K562 (cell line): ENCODE measurements at regions not wholly inside any gene's neighbourhood (a gene's known extent, or its start where the extent isn't known, plus 50 kb on each side); places are given as distances from the start of the nearest gene placed in this dataset.

Experiments
- ATAC-seq: fragments of 200-7000 bp; cut with Tn5 transposase; 3 replicates; pipeline ENCODE4 v1.9.1; 2020; ENCODE audit warnings: moderate library complexity
- BruUV-seq: library from RNA; stranded (reverse); fragments of 400-500 nt; replicated peaks from 2 replicates; lab custom pipeline; 2021; lab: Mats Ljungman, UMichigan
- CTCF ChIA-PET: fragments of 300-600 bp; formaldehyde crosslinking; extraction: SDS; loops from one replicate; lab custom pipeline; 2021; ENCODE audit warnings: low intra/inter-chr PET ratio; lab: Yijun Ruan, JAX
- POLR2A ChIA-PET: fragments of 300-600, 350-650 bp; sonication (Branson Sonifier 250); formaldehyde crosslinking; extraction: SDS; loops from one replicate; lab custom pipeline; 2021; ENCODE audit warnings: antibody characterized with exemption, inconsistent platforms; lab: Yijun Ruan, JAX
- DNase-seq, 4 experiments: peaks; one replicate each; pipeline versions ENCODE4 v3.0.0 to v3.0.0-alpha.2; 2011 to 2018; ENCODE audit warnings: low spot score in 3 of 4, mixed read lengths in 3 of 4; ENCODE audit errors: extremely low read depth in 1 of 4
- FAIRE-seq: peaks from 2 replicates; lab custom pipeline; 2011; peaks lifted over from hg19 to GRCh38; lab: Jason Lieb, UNC
- H2AFZ ChIP-seq: 2 replicates; pipeline ENCODE4 v1.6.0; 2011; ENCODE audit warnings: low read depth, low read length, control low read depth, inconsistent platforms
- H3K27ac ChIP-seq: fragments of 200-600 bp; 3 replicates; pipeline ENCODE4 v1.8.0; 2011; ENCODE audit warnings: low read depth, mild to moderate bottlenecking, control low read depth, inconsistent platforms, low read length, moderate library complexity, mixed read lengths; ENCODE audit errors: extremely low read depth
- H3K27me3 ChIP-seq, 2 experiments: fragments of 300-600 bp in 1 of 2; 2 replicates in 1 of 2; 3 replicates in 1 of 2; pipeline versions ENCODE4 v1.6.0 to v1.8.0; 2011; ENCODE audit warnings: inconsistent platforms in 2 of 2, low read length in 2 of 2, mild to moderate bottlenecking in 1 of 2, mixed read lengths in 1 of 2, moderate library complexity in 1 of 2; ENCODE audit not compliant: control insufficient read depth in 2 of 2, insufficient read depth in 2 of 2
- H3K36me3 ChIP-seq: fragments of 300-600 bp; 3 replicates; pipeline ENCODE4 v1.8.0; 2011; ENCODE audit warnings: mild to moderate bottlenecking, low read length, inconsistent platforms; ENCODE audit not compliant: control insufficient read depth, insufficient read depth
- H3K4me1 ChIP-seq, 2 experiments: fragments of 200-600 bp in 1 of 2; replicated peaks in 1 of 2; 2 replicates in 1 of 2; 3 replicates in 1 of 2; pipeline versions ENCODE4 v1.5.1 to v1.8.0; 2011; ENCODE audit warnings: inconsistent platforms in 2 of 2, low read length in 2 of 2, mild to moderate bottlenecking in 1 of 2, mixed read lengths in 1 of 2, moderate library complexity in 1 of 2; ENCODE audit not compliant: control insufficient read depth in 2 of 2, insufficient read depth in 2 of 2
- H3K4me2 ChIP-seq: 2 replicates; pipeline ENCODE4 v1.6.1; 2011; ENCODE audit warnings: low read length, control low read depth, inconsistent platforms, mixed read lengths; ENCODE audit not compliant: insufficient read depth
- H3K4me3 ChIP-seq: fragments of 200-600 bp; sonication (generic), shearing (Covaris generic); 2 replicates; pipeline ENCODE4 v1.5.1; 2016; ENCODE audit warnings: control low read depth, inconsistent platforms
- H3K79me2 ChIP-seq: fragments of 200-600 bp; 3 replicates; pipeline ENCODE4 v1.8.0; 2011; ENCODE audit warnings: low read length, inconsistent platforms; ENCODE audit not compliant: control insufficient read depth, insufficient read depth
- H3K9ac ChIP-seq, 2 experiments: 2 replicates each; pipeline versions ENCODE4 v1.6.0 to v1.6.1; 2011; ENCODE audit warnings: low read depth in 2 of 2, low read length in 2 of 2, control low read depth in 1 of 2, inconsistent platforms in 1 of 2, mild to moderate bottlenecking in 1 of 2, mixed read lengths in 1 of 2; ENCODE audit not compliant: insufficient read depth in 1 of 2
- H3K9me1 ChIP-seq: one replicate; pipeline ENCODE4 v1.6.0; 2011; ENCODE audit warnings: inconsistent platforms, mild to moderate bottlenecking, low read length, moderate library complexity; ENCODE audit not compliant: control insufficient read depth, insufficient read depth
- H3K9me3 ChIP-seq: replicated peaks from 2 replicates; pipeline ENCODE4 v1.5.1; 2011; ENCODE audit warnings: low read depth, low read length, inconsistent platforms; ENCODE audit not compliant: control insufficient read depth, insufficient read depth
- H4K20me1 ChIP-seq: replicated peaks from 2 replicates; pipeline ENCODE4 v1.6.1; 2011; ENCODE audit warnings: low read length, inconsistent platforms, mixed read lengths; ENCODE audit not compliant: control insufficient read depth, insufficient read depth
- NR3C1 ChIP-seq: sonication (generic); formaldehyde crosslinking; IDR thresholded peaks from 2 replicates; pipeline ENCODE4 v1.8.1; 2022; ENCODE audit warnings: missing genetic modification reagents
- RAD21 ChIP-seq, 2 experiments: fragments of 250-450 bp in 1 of 2; fragments of 450-650 bp in 1 of 2; sonication (Bioruptor Pico) in 1 of 2; formaldehyde crosslinking in 1 of 2; IDR thresholded peaks in 1 of 2; conservative IDR thresholded peaks in 1 of 2; 2 replicates each; pipeline versions ENCODE4 v1.4.0 to v1.8.0; 2020 to 2022; ENCODE audit warnings: mild to moderate bottlenecking in 2 of 2, moderate library complexity in 1 of 2
- SMAD2 ChIP-seq: fragments of 150-350 bp; IDR thresholded peaks from 2 replicates; pipeline ENCODE4 v1.6.1; 2014; ENCODE audit warnings: low read depth, mild to moderate bottlenecking, low read length
- SMAD3 ChIP-seq: fragments of 450-650 bp; formaldehyde crosslinking; conservative IDR thresholded peaks from 2 replicates; pipeline ENCODE4 v1.4.0; 2020; ENCODE audit warnings: mild to moderate bottlenecking
- XRCC5 ChIP-seq: fragments of 200-400 bp; formaldehyde crosslinking; IDR thresholded peaks from 2 replicates; pipeline ENCODE4 v1.6.1; 2017; ENCODE audit warnings: low read depth, mild to moderate bottlenecking, low read length
- ZNF146 ChIP-seq: IDR thresholded peaks from one replicate; pipeline ENCODE4 v1.6.1; 2018; ENCODE audit warnings: missing compliant biosample characterization; ENCODE audit not compliant: unreplicated experiment
- ZNF311 ChIP-seq: fragments of 250-450 bp; sonication (Bioruptor Pico); IDR thresholded peaks from 2 replicates; pipeline ENCODE4 v1.4.0; 2020; ENCODE audit warnings: mild to moderate bottlenecking, moderate library complexity
- ZNF778 ChIP-seq: fragments of 450-650 bp; formaldehyde crosslinking; IDR thresholded peaks from 2 replicates; pipeline ENCODE4 v1.4.0; 2020; ENCODE audit warnings: mild to moderate bottlenecking, moderate library complexity
- whole genome bisulfite sequencing: fragments of 100-300 bp; shearing (Covaris generic); methylation state at CpG from one replicate; pipeline ENCODE4 v1.1.6; 2016; ENCODE audit warnings: low coverage, mixed read lengths; ENCODE audit not compliant: insufficient coverage; ENCODE audit errors: missing lambda C conversion rate; 5-methylcytosine and 5-hydroxymethylcytosine counted together
- in situ Hi-C: fragments of 300-500 bp; cut with MboI; formaldehyde crosslinking; loops from 4 replicates; pipeline ENCODE4 v1.15.0; 2018; ENCODE audit warnings: inconsistent platforms, mixed read lengths
- intact Hi-C: fragments of 100-400 bp; cut with micrococcal nuclease; formaldehyde crosslinking; loops from 2 replicates; pipeline ENCODE4 v1.14.2; 2022
- TF ChIP-seq, protein P1 (sequence below): sonication (generic); formaldehyde crosslinking; IDR thresholded peaks from 2 replicates; pipeline ENCODE4 v1.4.0; 2020; ENCODE audit warnings: mild to moderate bottlenecking, missing genetic modification reagents
- TF ChIP-seq, protein P2 (sequence below): sonication (generic); formaldehyde crosslinking; IDR thresholded peaks from 2 replicates; pipeline ENCODE4 v1.8.1; 2023; ENCODE audit warnings: mild to moderate bottlenecking, missing genetic modification reagents
- TF ChIP-seq, protein P3 (sequence below): sonication (generic); formaldehyde crosslinking; IDR thresholded peaks from 2 replicates; pipeline ENCODE4 v1.9.0; 2022; ENCODE audit warnings: mild to moderate bottlenecking, missing genetic modification reagents
- TF ChIP-seq, protein P4 (sequence below): sonication (generic); IDR thresholded peaks from 2 replicates; pipeline ENCODE4 v1.6.1; 2016
- TF ChIP-seq, protein P5 (sequence below): fragments of 250-450 bp; sonication (Bioruptor Pico); IDR thresholded peaks from 2 replicates; pipeline ENCODE4 v1.4.0; 2020; ENCODE audit warnings: mild to moderate bottlenecking

DNA sequence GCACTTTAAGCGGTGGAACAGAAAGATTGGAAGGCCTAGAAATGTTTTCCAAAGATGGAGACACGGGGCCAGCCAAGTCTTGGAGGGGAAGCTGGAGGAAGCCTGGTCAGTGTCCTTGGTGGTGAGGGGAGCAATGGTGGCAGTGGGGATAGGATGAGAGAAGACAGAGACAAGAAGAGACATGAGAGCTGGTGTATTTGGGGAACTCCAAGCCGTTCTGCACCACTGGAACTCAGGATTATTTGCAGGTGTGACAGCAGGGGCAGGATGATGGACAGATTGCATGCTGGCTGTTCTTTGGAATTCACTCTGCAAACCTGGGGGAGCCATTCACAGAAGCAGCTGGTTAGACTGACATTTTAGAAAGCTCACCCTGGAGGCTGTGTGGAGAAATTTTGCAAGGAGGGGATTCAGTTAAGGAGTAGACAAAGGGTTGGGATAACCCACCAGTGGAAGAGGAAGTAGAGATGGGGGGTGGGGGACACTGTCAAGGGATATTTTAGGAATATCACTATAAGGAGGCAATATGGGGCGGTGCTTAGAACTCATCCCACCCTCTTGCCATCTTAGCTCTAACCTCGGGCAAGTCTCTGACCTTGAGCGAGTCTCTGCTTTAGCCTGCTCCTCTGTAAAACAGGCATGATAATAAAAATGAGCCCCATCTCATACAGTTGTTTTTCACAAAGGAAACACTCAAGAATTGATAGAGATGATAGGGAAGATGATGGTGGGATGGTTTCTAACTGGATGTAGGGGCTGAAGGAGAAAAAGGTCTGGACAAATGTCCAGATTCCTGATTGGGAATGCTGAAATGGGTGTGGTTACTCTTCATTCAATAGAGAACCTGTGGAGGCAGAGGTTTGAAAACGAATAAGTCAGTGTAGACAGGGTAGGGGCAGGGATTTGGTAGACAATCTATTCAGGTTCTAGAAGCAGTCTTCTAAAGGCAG lies 175.8 kb downstream of the MYCN start:
- Histone ChIP-seq H3K27me3 (no peaks in the 10 kb centered on the region; a peak in 2 of 5 replicates), H4K20me1 (no peaks in the 10 kb centered on the region), H3K4me2 (no peak overlapping the region), H3K9me3 (no peaks in the 10 kb centered on the region), H3K36me3 (no peaks in the 10 kb centered on the region), H3K9ac (no peak overlapping the region), H3K4me3 (no peak overlapping the region), H3K9me1 (no peaks in the 10 kb centered on the region), H2AFZ (no peak overlapping the region), H3K27ac (no peak overlapping the region), H3K79me2 (no peaks in the 10 kb centered on the region), H3K4me1 (no peaks in the 10 kb centered on the region)
- DNase-seq (no peak), FAIRE-seq (no peak), ATAC-seq (no peak)
- in situ Hi-C loops (no loop called here), intact Hi-C loops (no loop called here)
- BruUV-seq: no TSS peak
- ChIA-PET POLR2A (no interaction called here), CTCF (no interaction called here)
- 1% methylated on average over 7 of the region's 7 CpGs for WGBS
- TF ChIP-seq ZNF778 (no peak), ZNF146 (CRISPR knock-in tag) (no peak), ZNF311 (no peak), XRCC5 (no peak), SMAD2 (no peak), NR3C1 (CRISPR knock-in tag) (no peak), SMAD3 (no peak), RAD21 (CRISPR knock-in tag; conservative IDR thresholded peaks at IDR 0.05 in 1 of 2, IDR thresholded peaks at IDR 0.05 in 1 of 2) (no peak)
- TF ChIP-seq, protein P1, sequence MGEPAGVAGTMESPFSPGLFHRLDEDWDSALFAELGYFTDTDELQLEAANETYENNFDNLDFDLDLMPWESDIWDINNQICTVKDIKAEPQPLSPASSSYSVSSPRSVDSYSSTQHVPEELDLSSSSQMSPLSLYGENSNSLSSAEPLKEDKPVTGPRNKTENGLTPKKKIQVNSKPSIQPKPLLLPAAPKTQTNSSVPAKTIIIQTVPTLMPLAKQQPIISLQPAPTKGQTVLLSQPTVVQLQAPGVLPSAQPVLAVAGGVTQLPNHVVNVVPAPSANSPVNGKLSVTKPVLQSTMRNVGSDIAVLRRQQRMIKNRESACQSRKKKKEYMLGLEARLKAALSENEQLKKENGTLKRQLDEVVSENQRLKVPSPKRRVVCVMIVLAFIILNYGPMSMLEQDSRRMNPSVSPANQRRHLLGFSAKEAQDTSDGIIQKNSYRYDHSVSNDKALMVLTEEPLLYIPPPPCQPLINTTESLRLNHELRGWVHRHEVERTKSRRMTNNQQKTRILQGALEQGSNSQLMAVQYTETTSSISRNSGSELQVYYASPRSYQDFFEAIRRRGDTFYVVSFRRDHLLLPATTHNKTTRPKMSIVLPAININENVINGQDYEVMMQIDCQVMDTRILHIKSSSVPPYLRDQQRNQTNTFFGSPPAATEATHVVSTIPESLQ (CRISPR knock-in tag): no peak
- TF ChIP-seq, protein P2, sequence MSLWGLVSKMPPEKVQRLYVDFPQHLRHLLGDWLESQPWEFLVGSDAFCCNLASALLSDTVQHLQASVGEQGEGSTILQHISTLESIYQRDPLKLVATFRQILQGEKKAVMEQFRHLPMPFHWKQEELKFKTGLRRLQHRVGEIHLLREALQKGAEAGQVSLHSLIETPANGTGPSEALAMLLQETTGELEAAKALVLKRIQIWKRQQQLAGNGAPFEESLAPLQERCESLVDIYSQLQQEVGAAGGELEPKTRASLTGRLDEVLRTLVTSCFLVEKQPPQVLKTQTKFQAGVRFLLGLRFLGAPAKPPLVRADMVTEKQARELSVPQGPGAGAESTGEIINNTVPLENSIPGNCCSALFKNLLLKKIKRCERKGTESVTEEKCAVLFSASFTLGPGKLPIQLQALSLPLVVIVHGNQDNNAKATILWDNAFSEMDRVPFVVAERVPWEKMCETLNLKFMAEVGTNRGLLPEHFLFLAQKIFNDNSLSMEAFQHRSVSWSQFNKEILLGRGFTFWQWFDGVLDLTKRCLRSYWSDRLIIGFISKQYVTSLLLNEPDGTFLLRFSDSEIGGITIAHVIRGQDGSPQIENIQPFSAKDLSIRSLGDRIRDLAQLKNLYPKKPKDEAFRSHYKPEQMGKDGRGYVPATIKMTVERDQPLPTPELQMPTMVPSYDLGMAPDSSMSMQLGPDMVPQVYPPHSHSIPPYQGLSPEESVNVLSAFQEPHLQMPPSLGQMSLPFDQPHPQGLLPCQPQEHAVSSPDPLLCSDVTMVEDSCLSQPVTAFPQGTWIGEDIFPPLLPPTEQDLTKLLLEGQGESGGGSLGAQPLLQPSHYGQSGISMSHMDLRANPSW (CRISPR knock-in tag): no peak
- TF ChIP-seq, protein P3, sequence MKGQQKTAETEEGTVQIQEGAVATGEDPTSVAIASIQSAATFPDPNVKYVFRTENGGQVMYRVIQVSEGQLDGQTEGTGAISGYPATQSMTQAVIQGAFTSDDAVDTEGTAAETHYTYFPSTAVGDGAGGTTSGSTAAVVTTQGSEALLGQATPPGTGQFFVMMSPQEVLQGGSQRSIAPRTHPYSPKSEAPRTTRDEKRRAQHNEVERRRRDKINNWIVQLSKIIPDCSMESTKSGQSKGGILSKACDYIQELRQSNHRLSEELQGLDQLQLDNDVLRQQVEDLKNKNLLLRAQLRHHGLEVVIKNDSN: no peak
- TF ChIP-seq, protein P4, sequence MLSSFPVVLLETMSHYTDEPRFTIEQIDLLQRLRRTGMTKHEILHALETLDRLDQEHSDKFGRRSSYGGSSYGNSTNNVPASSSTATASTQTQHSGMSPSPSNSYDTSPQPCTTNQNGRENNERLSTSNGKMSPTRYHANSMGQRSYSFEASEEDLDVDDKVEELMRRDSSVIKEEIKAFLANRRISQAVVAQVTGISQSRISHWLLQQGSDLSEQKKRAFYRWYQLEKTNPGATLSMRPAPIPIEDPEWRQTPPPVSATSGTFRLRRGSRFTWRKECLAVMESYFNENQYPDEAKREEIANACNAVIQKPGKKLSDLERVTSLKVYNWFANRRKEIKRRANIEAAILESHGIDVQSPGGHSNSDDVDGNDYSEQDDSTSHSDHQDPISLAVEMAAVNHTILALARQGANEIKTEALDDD: no peak
- TF ChIP-seq, protein P5, sequence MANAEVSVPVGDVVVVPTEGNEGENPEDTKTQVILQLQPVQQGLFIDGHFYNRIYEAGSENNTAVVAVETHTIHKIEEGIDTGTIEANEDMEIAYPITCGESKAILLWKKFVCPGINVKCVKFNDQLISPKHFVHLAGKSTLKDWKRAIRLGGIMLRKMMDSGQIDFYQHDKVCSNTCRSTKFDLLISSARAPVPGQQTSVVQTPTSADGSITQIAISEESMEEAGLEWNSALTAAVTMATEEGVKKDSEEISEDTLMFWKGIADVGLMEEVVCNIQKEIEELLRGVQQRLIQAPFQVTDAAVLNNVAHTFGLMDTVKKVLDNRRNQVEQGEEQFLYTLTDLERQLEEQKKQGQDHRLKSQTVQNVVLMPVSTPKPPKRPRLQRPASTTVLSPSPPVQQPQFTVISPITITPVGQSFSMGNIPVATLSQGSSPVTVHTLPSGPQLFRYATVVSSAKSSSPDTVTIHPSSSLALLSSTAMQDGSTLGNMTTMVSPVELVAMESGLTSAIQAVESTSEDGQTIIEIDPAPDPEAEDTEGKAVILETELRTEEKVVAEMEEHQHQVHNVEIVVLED (CRISPR knock-in tag): no peak
